H1 (cell line): ENCODE measurements at regions not wholly inside any gene's neighbourhood (a gene's known extent, or its start where the extent isn't known, plus 50 kb on each side); places are given as distances from the start of the nearest gene placed in this dataset.
A peak's percentile ranks its signal among the peaks of the same experiment; 100 is the strongest.

Source experiments
- CTCF ChIA-PET: fragments of 300-600 bp; sonication (Branson Sonifier 250); formaldehyde crosslinking; loops from one replicate; lab custom pipeline; 2021; ENCODE audit not compliant: partially characterized antibody; lab: Charles Lee
- POLR2A ChIA-PET: fragments of 300-600 bp; sonication (Branson Sonifier 250); formaldehyde crosslinking; loops from one replicate; lab custom pipeline; 2021; ENCODE audit warnings: inconsistent platforms; ENCODE audit not compliant: partially characterized antibody; lab: Charles Lee
- DNase-seq, 2 experiments: peaks; one replicate each; pipeline versions ENCODE4 v3.0.0 to v3.0.0-alpha.2; 2010 to 2022; ENCODE audit warnings: low spot score in 2 of 2, low read depth in 1 of 2, mixed read lengths in 1 of 2
- FAIRE-seq: peaks from 2 replicates; lab custom pipeline; 2011; peaks lifted over from hg19 to GRCh38; lab: Jason Lieb, UNC
- H2AFZ ChIP-seq: 2 replicates; pipeline ENCODE4 v1.8.1; 2012; ENCODE audit warnings: low read length, inconsistent platforms
- H2AK5ac ChIP-seq: 2 replicates; pipeline ENCODE4 v1.6.1; 2013; ENCODE audit warnings: low read depth, low read length
- H2BK120ac ChIP-seq: replicated peaks from 2 replicates; pipeline ENCODE3; 2013; ENCODE audit warnings: low read depth, low read length, inconsistent platforms
- H2BK12ac ChIP-seq: 2 replicates; pipeline ENCODE4 v1.6.1; 2013; ENCODE audit warnings: low read depth, low read length
- H2BK15ac ChIP-seq: 2 replicates; pipeline ENCODE4 v1.6.1; 2013; ENCODE audit warnings: low read length
- H2BK20ac ChIP-seq: 2 replicates; pipeline ENCODE4 v1.6.1; 2013; ENCODE audit warnings: low read length
- H2BK5ac ChIP-seq: 2 replicates; pipeline ENCODE4 v1.6.1; 2013; ENCODE audit warnings: low read depth, low read length
- H3K14ac ChIP-seq: 2 replicates; pipeline ENCODE4 v1.6.1; 2013; ENCODE audit warnings: inconsistent platforms; ENCODE audit not compliant: insufficient read length
- H3K18ac ChIP-seq: 2 replicates; pipeline ENCODE4 v1.6.1; 2013; ENCODE audit warnings: low read length; ENCODE audit errors: extremely low read depth
- H3K23ac ChIP-seq: 2 replicates; pipeline ENCODE4 v1.6.1; 2013; ENCODE audit warnings: inconsistent platforms; ENCODE audit not compliant: insufficient read length
- H3K23me2 ChIP-seq: 2 replicates; pipeline ENCODE4 v1.6.1; 2013; ENCODE audit warnings: low read depth, low read length
- H3K27ac ChIP-seq: 2 replicates; pipeline ENCODE4 v1.6.1; 2011; ENCODE audit warnings: low read depth, low read length, inconsistent platforms
- H3K27me3 ChIP-seq, 4 experiments: replicated peaks in 1 of 4; 1 replicate in 1 of 4; 2 replicates in 3 of 4; pipeline versions ENCODE4 v1.6.1 to v1.8.1; 2011 to 2013; ENCODE audit warnings: low read length in 3 of 4, mild to moderate bottlenecking in 3 of 4, inconsistent platforms in 2 of 4, mixed read lengths in 2 of 4, moderate library complexity in 1 of 4; ENCODE audit not compliant: control insufficient read depth in 3 of 4, insufficient read depth in 3 of 4; ENCODE audit errors: extremely low read depth in 1 of 4
- H3K36me3 ChIP-seq, 4 experiments: 2 replicates each; pipeline versions ENCODE4 v1.6.1 to v1.8.1; 2011 to 2013; ENCODE audit warnings: mild to moderate bottlenecking in 4 of 4, low read length in 3 of 4, moderate library complexity in 2 of 4, control low read depth in 1 of 4, inconsistent platforms in 1 of 4; ENCODE audit not compliant: insufficient read depth in 4 of 4, control insufficient read depth in 2 of 4
- H3K4ac ChIP-seq: replicated peaks from 2 replicates; pipeline ENCODE3; 2013; ENCODE audit warnings: low read length, low read depth, mixed read lengths, inconsistent platforms; ENCODE audit not compliant: insufficient read length
- H3K4me1 ChIP-seq, 4 experiments: replicated peaks in 1 of 4; 1 replicate in 1 of 4; 2 replicates in 3 of 4; pipeline versions ENCODE4 v1.6.1 to v1.8.1; 2011 to 2013; ENCODE audit warnings: low read length in 3 of 4, inconsistent platforms in 2 of 4, mixed read lengths in 1 of 4; ENCODE audit not compliant: insufficient read depth in 4 of 4, control insufficient read depth in 3 of 4
- H3K4me2 ChIP-seq, 2 experiments: 2 replicates each; pipeline versions ENCODE4 v1.6.1 to v1.8.1; 2011 to 2013; ENCODE audit warnings: low read depth in 2 of 2, low read length in 2 of 2, control low read depth in 1 of 2, inconsistent platforms in 1 of 2, mild to moderate bottlenecking in 1 of 2; ENCODE audit not compliant: insufficient read depth in 1 of 2
- H3K4me3 ChIP-seq, 4 experiments: fragments of 200-600, 300-600 bp in 1 of 4; sonication (generic), shearing (Covaris generic), sonication (Bioruptor Twin) in 1 of 4; 2 replicates each; pipeline versions ENCODE4 v1.5.1 to v1.8.1; 2011 to 2016; ENCODE audit warnings: low read length in 4 of 4, low read depth in 3 of 4, control low read depth in 2 of 4, inconsistent platforms in 2 of 4, mild to moderate bottlenecking in 2 of 4, mixed read lengths in 1 of 4, moderate library complexity in 1 of 4; ENCODE audit not compliant: insufficient read depth in 2 of 4; ENCODE audit errors: extremely low read depth in 1 of 4
- H3K56ac ChIP-seq: replicated peaks from 2 replicates; pipeline ENCODE3; 2013; ENCODE audit warnings: low read depth, mild to moderate bottlenecking, mixed read lengths, low read length, inconsistent platforms; ENCODE audit not compliant: insufficient read length
- H3K79me1 ChIP-seq: 2 replicates; pipeline ENCODE4 v1.6.1; 2013; ENCODE audit warnings: low read depth, low read length, control low read depth
- H3K79me2 ChIP-seq, 2 experiments: 2 replicates each; pipeline versions ENCODE4 v1.6.1 to v1.8.1; 2012 to 2013; ENCODE audit warnings: low read length in 2 of 2, mild to moderate bottlenecking in 2 of 2, inconsistent platforms in 1 of 2; ENCODE audit not compliant: insufficient read depth in 2 of 2, control insufficient read depth in 1 of 2
- H3K9ac ChIP-seq, 4 experiments: replicated peaks in 1 of 4; 1 replicate in 1 of 4; 2 replicates in 3 of 4; pipeline versions ENCODE4 v1.6.1 to v1.8.1; 2011 to 2013; ENCODE audit warnings: low read depth in 3 of 4, low read length in 3 of 4, control low read depth in 2 of 4, mild to moderate bottlenecking in 2 of 4, moderate library complexity in 2 of 4, inconsistent platforms in 1 of 4; ENCODE audit errors: extremely low read depth in 1 of 4
- H3K9me3 ChIP-seq, 2 experiments: 2 replicates each; pipeline versions ENCODE4 v1.6.1 to v1.8.1; 2012 to 2013; ENCODE audit warnings: mild to moderate bottlenecking in 2 of 2, moderate library complexity in 2 of 2, control low read depth in 1 of 2, inconsistent platforms in 1 of 2, low read depth in 1 of 2, low read length in 1 of 2, mixed read lengths in 1 of 2; ENCODE audit not compliant: insufficient read depth in 2 of 2
- H4K20me1 ChIP-seq, 2 experiments: replicated peaks in 1 of 2; 2 replicates each; pipeline versions ENCODE3 to v1.8.1; 2011 to 2013; ENCODE audit warnings: inconsistent platforms in 2 of 2, low read length in 2 of 2, mild to moderate bottlenecking in 1 of 2; ENCODE audit not compliant: insufficient read depth in 2 of 2, control insufficient read depth in 1 of 2
- H4K5ac ChIP-seq: 2 replicates; pipeline ENCODE4 v1.6.1; 2013; ENCODE audit warnings: low read length, low read depth, mixed read lengths, inconsistent platforms; ENCODE audit not compliant: insufficient read length
- H4K8ac ChIP-seq: 2 replicates; pipeline ENCODE4 v1.8.0; 2013; ENCODE audit warnings: mild to moderate bottlenecking, moderate library complexity, low read length, inconsistent platforms; ENCODE audit not compliant: insufficient read depth; ENCODE audit errors: extremely low read depth
- H4K91ac ChIP-seq: replicated peaks from 2 replicates; pipeline ENCODE3; 2013; ENCODE audit warnings: low read length, mixed read lengths, inconsistent platforms; ENCODE audit not compliant: insufficient read length
- KDM1A ChIP-seq: fragments of 200-600, 300-600 bp; sonication (generic); IDR thresholded peaks from 2 replicates; pipeline ENCODE4 v1.7.1; 2016; ENCODE audit warnings: mild to moderate bottlenecking, low read length, borderline replicate concordance
- WGBS, 2 experiments: shearing (Covaris generic) in 1 of 2; methylation state at CpG; one replicate each; pipeline versions ENCODE4 v1.1.6 to v1.1.7; 2013 to 2015; ENCODE audit warnings: low lambda C conversion rate in 2 of 2, mixed read lengths in 2 of 2, inconsistent platforms in 1 of 2, low coverage in 1 of 2, missing lambda C conversion rate in 1 of 2; ENCODE audit not compliant: insufficient replicate concordance in 2 of 2, insufficient coverage in 1 of 2, insufficient read length in 1 of 2; ENCODE audit errors: extremely low coverage in 1 of 2, missing lambda C conversion rate in 1 of 2; 5-methylcytosine and 5-hydroxymethylcytosine counted together

DNA sequence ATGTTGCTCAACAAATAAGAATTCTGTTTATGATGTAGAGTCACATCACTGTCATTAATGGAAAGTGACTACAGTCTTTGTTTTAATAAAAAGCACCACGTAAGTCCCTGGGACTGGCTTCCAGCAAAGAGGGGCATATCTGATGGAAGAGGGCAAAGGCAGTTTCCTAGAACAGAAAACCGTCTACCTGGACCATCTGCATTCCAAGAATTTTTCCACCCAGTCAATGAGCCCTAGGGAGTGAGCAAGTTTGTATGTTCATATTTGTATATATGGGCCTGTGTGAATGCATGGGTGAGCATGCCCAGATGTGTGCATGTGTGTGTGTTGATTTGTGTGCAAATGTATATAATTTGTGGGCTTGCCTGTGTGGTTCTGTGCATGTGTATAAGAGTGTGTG is 156.8 kb upstream of the SEMA6A start:
- H3K18ac ChIP-seq: no peak overlapping the region
- H2BK120ac ChIP-seq: no peak overlapping the region
- no peaks in the 10 kb centered on the region for H3K79me1 ChIP-seq
- H3K27ac ChIP-seq: no peak overlapping the region
- 76% methylated on average over 2 of the region's 2 CpGs; no CpG with 5 or more reads in 1 of the 2 experiments for WGBS, 2 experiments
- peaks cover 0 to 9% (median 2%) of the 10 kb centered on the region in 4 experiments; a peak in 3 of 7 replicates for H3K4me1 ChIP-seq
- H3K9ac ChIP-seq: no peak overlapping the region
- H2AFZ ChIP-seq: no peak overlapping the region
- no peak overlapping the region for H3K4me2 ChIP-seq
- H2AK5ac ChIP-seq: peak overlapping the region; percentile 3; the same call in 1 of the 2 replicates
- ChIA-PET CTCF (interaction anchor here (2.5 kb wide), 1 partner anchor 10 kb away, joined by 9 read pairs; no protein-coding TSS in a partner anchor), POLR2A (interaction anchor here (0.9 kb wide), 1 partner anchor 23 kb away, joined by 3 read pairs; no protein-coding TSS in a partner anchor)
- DNase-seq: no peak
- H3K23ac ChIP-seq: no peak overlapping the region
- H2BK15ac ChIP-seq: no peak overlapping the region; the same call in 1 of the 2 replicates
- no peak overlapping the region for H3K4me3 ChIP-seq
- H2BK12ac ChIP-seq: no peak overlapping the region; the same call in 1 of the 2 replicates
- H4K20me1 ChIP-seq: no peaks in the 10 kb centered on the region
- no peak overlapping the region for H4K8ac ChIP-seq
- no peaks in the 10 kb centered on the region; the same call in 1 of the 2 replicates for H3K23me2 ChIP-seq
- no peak overlapping the region for H4K5ac ChIP-seq
- no peak overlapping the region for H3K56ac ChIP-seq
- no peaks in the 10 kb centered on the region for H3K27me3 ChIP-seq
- no peaks in the 10 kb centered on the region for H3K36me3 ChIP-seq
- H3K14ac ChIP-seq: no peak overlapping the region
- no peak for FAIRE-seq
- no peak overlapping the region for H3K4ac ChIP-seq
- no peak overlapping the region for H2BK5ac ChIP-seq
- H2BK20ac ChIP-seq: peak overlapping the region; percentile 83
- H3K9me3 ChIP-seq: no peaks in the 10 kb centered on the region
- TF ChIP-seq KDM1A: no peak
- H4K91ac ChIP-seq: no peak overlapping the region
- H3K79me2 ChIP-seq: no peaks in the 10 kb centered on the region
